Activated CD4-positive, alpha-beta memory T cell treated with anti-CD3 and anti-CD28 coated beads, Interleukin-2, amount 10 ng/mL, durations not matched to agents 7 days and 5 days (primary cell): ENCODE measurements at regions not wholly inside any gene's neighbourhood (a gene's known extent, or its start where the extent isn't known, plus 50 kb on each side); places are given as distances from the start of the nearest gene placed in this dataset.

ENCODE experiments used
- CTCF ChIA-PET: fragments of 350-600 bp; sonication (Branson Sonifier 250); formaldehyde crosslinking; loops from one replicate; lab custom pipeline; 2021; ENCODE audit warnings: antibody characterized with exemption, inconsistent platforms; lab: Charles Lee
- POLR2A ChIA-PET: fragments of 350-600 bp; sonication (Branson Sonifier 250); formaldehyde crosslinking; loops from one replicate; lab custom pipeline; 2021; ENCODE audit warnings: antibody characterized with exemption; lab: Charles Lee
- DNase-seq: peaks from one replicate; pipeline ENCODE4 v3.0.0-alpha.2; 2020
- H3K27ac Mint-ChIP-seq: one replicate; pipeline ENCODE4 v1.8.0; 2021; ENCODE audit warnings: mild to moderate bottlenecking, mixed read lengths
- H3K27me3 Mint-ChIP-seq: one replicate; pipeline ENCODE4 v1.8.0; 2021; ENCODE audit warnings: mixed read lengths
- H3K36me3 Mint-ChIP-seq: one replicate; pipeline ENCODE4 v1.8.0; 2021; ENCODE audit warnings: low read depth, mixed read lengths
- H3K4me1 Mint-ChIP-seq: one replicate; pipeline ENCODE4 v1.8.0; 2021; ENCODE audit warnings: mixed read lengths
- H3K4me3 Mint-ChIP-seq: one replicate; pipeline ENCODE4 v1.8.0; 2021; ENCODE audit warnings: mild to moderate bottlenecking, mixed read lengths
- H3K9me3 Mint-ChIP-seq: one replicate; pipeline ENCODE4 v1.8.0; 2021; ENCODE audit warnings: mixed read lengths

GRCh38 chr12:59839514-59839913 lies 243.7 kb downstream of the SLC16A7 start:
- ChIA-PET POLR2A (no interaction called here), CTCF (no interaction called here)
- no peak overlapping the region for H3K27ac Mint-ChIP-seq
- H3K9me3 Mint-ChIP-seq: no peaks in the 10 kb centered on the region
- no peaks in the 10 kb centered on the region for H3K4me1 Mint-ChIP-seq
- DNase-seq: no peak
- H3K4me3 Mint-ChIP-seq: no peak overlapping the region
- H3K27me3 Mint-ChIP-seq: no peaks in the 10 kb centered on the region
- no peaks in the 10 kb centered on the region for H3K36me3 Mint-ChIP-seq

- POLR2A ChIA-PET: no interaction called here
- H3K27me3 Mint-ChIP-seq: peaks cover 3% of the 10 kb centered on the region
- H3K27ac Mint-ChIP-seq: no peak overlapping the region
- no peaks in the 10 kb centered on the region for H3K36me3 Mint-ChIP-seq
- DNase-seq: no peak
- no peaks in the 10 kb centered on the region for H3K9me3 Mint-ChIP-seq
- CTCF ChIA-PET: no interaction called here
- H3K4me3 Mint-ChIP-seq: no peak overlapping the region
- no peaks in the 10 kb centered on the region for H3K4me1 Mint-ChIP-seq
These were observed 247.5 kb downstream of the SLC16A7 start for GRCh38 chr12:59843260-59843843.

- H3K27ac Mint-ChIP-seq: no peak overlapping the region
These were observed 248.9 kb downstream of the SLC16A7 start for GRCh38 chr12:59844750-59845149.

GRCh38 chr12:59845293-59845692 lies 249.5 kb downstream of the SLC16A7 start:
- Mint-ChIP-seq H3K9me3 (no peaks in the 10 kb centered on the region), H3K27ac (no peak overlapping the region), H3K4me3 (no peak overlapping the region), H3K36me3 (no peaks in the 10 kb centered on the region), H3K27me3 (peaks cover 3% of the 10 kb centered on the region), H3K4me1 (no peaks in the 10 kb centered on the region)
- ChIA-PET CTCF (interaction anchor here (1.7 kb wide), 1 partner anchor 10 kb away, joined by 8 read pairs; no protein-coding TSS in a partner anchor), POLR2A (no interaction called here)
- DNase-seq: no peak

More at GRCh38 chr12:59844750-59845149, 248.9 kb downstream of the SLC16A7 start:
- Mint-ChIP-seq H3K36me3 (no peaks in the 10 kb centered on the region), H3K4me1 (no peaks in the 10 kb centered on the region), H3K4me3 (no peak overlapping the region), H3K9me3 (no peaks in the 10 kb centered on the region), H3K27me3 (peaks cover 3% of the 10 kb centered on the region)
- CTCF ChIA-PET: interaction anchor here (1.7 kb wide), 1 partner anchor 10 kb away, joined by 8 read pairs; no protein-coding TSS in a partner anchor
- no peak for DNase-seq
- POLR2A ChIA-PET: no interaction called here

- Mint-ChIP-seq H3K27ac (no peak overlapping the region), H3K4me1 (no peaks in the 10 kb centered on the region), H3K9me3 (no peaks in the 10 kb centered on the region), H3K4me3 (no peak overlapping the region), H3K36me3 (no peaks in the 10 kb centered on the region), H3K27me3 (peaks cover 3% of the 10 kb centered on the region)
- POLR2A ChIA-PET: no interaction called here
- CTCF ChIA-PET: no interaction called here
- no peak for DNase-seq
These were observed 251.3 kb downstream of the SLC16A7 start for GRCh38 chr12:59847127-59847526.

- ChIA-PET CTCF (no interaction called here), POLR2A (no interaction called here)
- H3K4me3 Mint-ChIP-seq: no peak overlapping the region
- no peak overlapping the region for H3K27ac Mint-ChIP-seq
- no peak for DNase-seq
- no peaks in the 10 kb centered on the region for H3K9me3 Mint-ChIP-seq
- no peaks in the 10 kb centered on the region for H3K4me1 Mint-ChIP-seq
- peaks cover 3% of the 10 kb centered on the region for H3K27me3 Mint-ChIP-seq
- no peaks in the 10 kb centered on the region for H3K36me3 Mint-ChIP-seq
These were observed 254.4 kb downstream of the SLC16A7 start for GRCh38 chr12:59850268-59850667.

- CTCF ChIA-PET: no interaction called here
- Mint-ChIP-seq H3K27ac (no peak overlapping the region), H3K36me3 (no peaks in the 10 kb centered on the region), H3K4me3 (no peak overlapping the region), H3K9me3 (no peaks in the 10 kb centered on the region), H3K27me3 (no peaks in the 10 kb centered on the region), H3K4me1 (no peaks in the 10 kb centered on the region)
- POLR2A ChIA-PET: no interaction called here
- DNase-seq: no peak
These were observed 262.8 kb downstream of the SLC16A7 start for GRCh38 chr12:59858508-59859170.

GRCh38 chr12:59859171-59859510 lies 263.3 kb downstream of the SLC16A7 start:
- no peak for DNase-seq
- Mint-ChIP-seq H3K4me3 (no peak overlapping the region), H3K36me3 (no peaks in the 10 kb centered on the region), H3K4me1 (no peaks in the 10 kb centered on the region), H3K9me3 (no peaks in the 10 kb centered on the region), H3K27ac (no peak overlapping the region), H3K27me3 (no peaks in the 10 kb centered on the region)
- CTCF ChIA-PET: no interaction called here
- POLR2A ChIA-PET: no interaction called here

GRCh38 chr12:59861635-59862034 lies 265.8 kb downstream of the SLC16A7 start:
- H3K27ac Mint-ChIP-seq: no peak overlapping the region
- DNase-seq: no peak
- CTCF ChIA-PET: no interaction called here
- H3K36me3 Mint-ChIP-seq: no peaks in the 10 kb centered on the region
- H3K9me3 Mint-ChIP-seq: no peaks in the 10 kb centered on the region
- H3K4me1 Mint-ChIP-seq: no peaks in the 10 kb centered on the region
- POLR2A ChIA-PET: no interaction called here
- no peak overlapping the region for H3K4me3 Mint-ChIP-seq
- no peaks in the 10 kb centered on the region for H3K27me3 Mint-ChIP-seq

- Mint-ChIP-seq H3K9me3 (no peaks in the 10 kb centered on the region), H3K36me3 (no peaks in the 10 kb centered on the region)
- CTCF ChIA-PET: no interaction called here
These were observed 271.2 kb downstream of the SLC16A7 start for GRCh38 chr12:59867055-59867454.

GRCh38 chr12:59867689-59868088 lies 271.9 kb downstream of the SLC16A7 start:
- Mint-ChIP-seq H3K36me3 (no peaks in the 10 kb centered on the region), H3K27me3 (no peaks in the 10 kb centered on the region), H3K9me3 (no peaks in the 10 kb centered on the region), H3K4me1 (no peaks in the 10 kb centered on the region), H3K4me3 (no peak overlapping the region), H3K27ac (no peak overlapping the region)
- ChIA-PET POLR2A (no interaction called here), CTCF (no interaction called here)
- DNase-seq: no peak

More at GRCh38 chr12:59867055-59867454, 271.2 kb downstream of the SLC16A7 start:
- POLR2A ChIA-PET: no interaction called here
- DNase-seq: no peak
- H3K4me1 Mint-ChIP-seq: no peaks in the 10 kb centered on the region
- no peak overlapping the region for H3K4me3 Mint-ChIP-seq
- H3K27me3 Mint-ChIP-seq: no peaks in the 10 kb centered on the region
- H3K27ac Mint-ChIP-seq: no peak overlapping the region

- ChIA-PET POLR2A (no interaction called here), CTCF (no interaction called here)
- no peak for DNase-seq
- Mint-ChIP-seq H3K36me3 (no peaks in the 10 kb centered on the region), H3K9me3 (peaks cover 2% of the 10 kb centered on the region), H3K4me3 (no peak overlapping the region), H3K27ac (no peak overlapping the region), H3K27me3 (no peaks in the 10 kb centered on the region), H3K4me1 (no peaks in the 10 kb centered on the region)
These were observed 275.9 kb downstream of the SLC16A7 start for GRCh38 chr12:59871779-59872178.

GRCh38 chr12:59873136-59873535 lies 277.3 kb downstream of the SLC16A7 start:
- Mint-ChIP-seq H3K9me3 (peaks cover 2% of the 10 kb centered on the region), H3K27ac (no peak overlapping the region), H3K27me3 (no peaks in the 10 kb centered on the region), H3K36me3 (no peaks in the 10 kb centered on the region), H3K4me1 (no peaks in the 10 kb centered on the region), H3K4me3 (no peak overlapping the region)
- DNase-seq: no peak
- POLR2A ChIA-PET: no interaction called here
- CTCF ChIA-PET: no interaction called here

GRCh38 chr12:59874781-59875180 lies 279.0 kb downstream of the SLC16A7 start:
- no peaks in the 10 kb centered on the region for H3K36me3 Mint-ChIP-seq
- H3K4me3 Mint-ChIP-seq: no peak overlapping the region
- H3K27me3 Mint-ChIP-seq: no peaks in the 10 kb centered on the region
- peaks cover 2% of the 10 kb centered on the region for H3K9me3 Mint-ChIP-seq
- POLR2A ChIA-PET: no interaction called here
- no peak overlapping the region for H3K27ac Mint-ChIP-seq
- DNase-seq: no peak
- CTCF ChIA-PET: no interaction called here
- H3K4me1 Mint-ChIP-seq: no peaks in the 10 kb centered on the region
